ENCODE measurements at regions not wholly inside any gene's neighbourhood (a gene's known extent, or its start where the extent isn't known, plus 50 kb on each side); places are given as distances from the start of the nearest gene placed in this dataset.

DNA sequence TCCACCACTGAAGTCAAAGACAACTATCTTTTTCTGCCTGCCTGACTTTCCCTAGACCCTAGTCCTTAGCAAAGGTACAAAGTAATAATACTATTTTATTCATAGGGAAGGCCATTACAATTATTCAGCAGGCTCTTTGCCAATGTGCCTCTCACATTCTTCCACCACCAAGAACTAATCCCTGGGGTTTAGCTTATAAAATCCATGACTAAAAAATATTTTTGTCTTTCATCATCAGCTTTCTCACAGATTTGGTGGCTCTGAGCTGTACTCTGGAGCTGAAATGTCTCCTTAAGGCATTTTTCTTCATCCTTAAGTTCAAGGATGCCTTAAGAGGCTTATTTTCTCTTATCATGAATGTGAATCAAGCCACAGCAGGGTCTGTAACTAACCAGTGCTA lies 96.1 kb downstream of the OXGR1 start:
- H3K27me3 ChIP-seq (ENCODE audit: control insufficient read depth, insufficient read depth, low read length), result no peaks in the 10 kb centered on the region
- no peak for DNase-seq (ENCODE audit: low read depth in 4 of 6, low spot score in 6 of 6)
- H3K9me3 ChIP-seq (ENCODE audit: control insufficient read depth, insufficient read depth, low read length), result no peaks in the 10 kb centered on the region
- H3K27ac ChIP-seq (ENCODE audit: low read depth, low read length), result no peak overlapping the region
- H3K36me3 ChIP-seq (ENCODE audit: control insufficient read depth, insufficient read depth, low read length), result no peaks in the 10 kb centered on the region
- H3K4me1 ChIP-seq (ENCODE audit: control insufficient read depth, insufficient read depth, low read length), result no peaks in the 10 kb centered on the region
- no peak overlapping the region for H3K4me3 ChIP-seq (ENCODE audit: low read depth, low read length)

All from spinal cord (tissue), 8 donors.